22Rv1 (cell line): ENCODE measurements at regions not wholly inside any gene's neighbourhood (a gene's known extent, or its start where the extent isn't known, plus 50 kb on each side); places are given as distances from the start of the nearest gene placed in this dataset.

Source experiments
- ZFX ChIP-seq: fragments of 450-650 bp; IDR thresholded peaks from 2 replicates; pipeline ENCODE4 v1.6.1; 2017; ENCODE audit warnings: antibody characterized with exemption, borderline replicate concordance
- TF ChIP-seq, protein P1 (sequence below): fragments of 450-650 bp; IDR thresholded peaks from 2 replicates; pipeline ENCODE4 v1.5.1; 2017; ENCODE audit warnings: mild to moderate bottlenecking

DNA sequence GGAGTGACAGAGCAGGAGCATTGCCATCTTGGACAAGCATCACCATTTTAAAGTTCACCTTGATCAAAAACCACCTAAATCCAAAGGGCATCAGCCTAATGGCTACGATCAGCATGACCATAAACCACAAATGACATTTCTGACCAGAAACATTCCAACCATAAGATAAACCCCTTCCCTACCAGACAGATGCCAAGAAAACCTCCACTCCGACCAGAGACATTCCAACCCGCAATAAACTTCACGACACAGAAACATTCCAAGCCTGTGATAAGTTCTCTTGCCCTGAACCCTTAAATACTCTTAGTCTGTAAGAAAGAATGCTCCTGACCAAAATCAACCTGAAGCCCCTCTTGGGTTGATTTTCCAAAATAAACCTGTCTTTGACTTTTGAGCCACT is 606.9 kb downstream of the POM121L12 start:
- TF ChIP-seq, protein P1, sequence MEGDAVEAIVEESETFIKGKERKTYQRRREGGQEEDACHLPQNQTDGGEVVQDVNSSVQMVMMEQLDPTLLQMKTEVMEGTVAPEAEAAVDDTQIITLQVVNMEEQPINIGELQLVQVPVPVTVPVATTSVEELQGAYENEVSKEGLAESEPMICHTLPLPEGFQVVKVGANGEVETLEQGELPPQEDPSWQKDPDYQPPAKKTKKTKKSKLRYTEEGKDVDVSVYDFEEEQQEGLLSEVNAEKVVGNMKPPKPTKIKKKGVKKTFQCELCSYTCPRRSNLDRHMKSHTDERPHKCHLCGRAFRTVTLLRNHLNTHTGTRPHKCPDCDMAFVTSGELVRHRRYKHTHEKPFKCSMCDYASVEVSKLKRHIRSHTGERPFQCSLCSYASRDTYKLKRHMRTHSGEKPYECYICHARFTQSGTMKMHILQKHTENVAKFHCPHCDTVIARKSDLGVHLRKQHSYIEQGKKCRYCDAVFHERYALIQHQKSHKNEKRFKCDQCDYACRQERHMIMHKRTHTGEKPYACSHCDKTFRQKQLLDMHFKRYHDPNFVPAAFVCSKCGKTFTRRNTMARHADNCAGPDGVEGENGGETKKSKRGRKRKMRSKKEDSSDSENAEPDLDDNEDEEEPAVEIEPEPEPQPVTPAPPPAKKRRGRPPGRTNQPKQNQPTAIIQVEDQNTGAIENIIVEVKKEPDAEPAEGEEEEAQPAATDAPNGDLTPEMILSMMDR, result no peak
- no peak for TF ChIP-seq ZFX
